GM12872 (cell line): ENCODE measurements at regions not wholly inside any gene's neighbourhood (a gene's known extent, or its start where the extent isn't known, plus 50 kb on each side); places are given as distances from the start of the nearest gene placed in this dataset.

Experiments
- CTCF ChIP-seq: IDR thresholded peaks from 3 replicates; pipeline ENCODE4 v1.5.1; 2011; ENCODE audit warnings: low read depth, mild to moderate bottlenecking, low read length, moderate library complexity; ENCODE audit not compliant: insufficient read depth

GRCh38 chr1:78715181-78715661 lies 65.6 kb downstream of the IFI44 start:
- no peak for TF ChIP-seq CTCF

- TF ChIP-seq CTCF = no peak
These were observed 66.6 kb downstream of the IFI44 start for GRCh38 chr1:78716186-78716585.

GRCh38 chr1:78718566-78718965 lies 68.9 kb downstream of the IFI44 start:
- TF ChIP-seq CTCF = no peak

- TF ChIP-seq CTCF = no peak
These were observed 71.5 kb downstream of the IFI44 start for GRCh38 chr1:78721136-78721535.

- TF ChIP-seq CTCF = no peak
These were observed 72.5 kb downstream of the IFI44 start for GRCh38 chr1:78722105-78722504.

GRCh38 chr1:78722521-78722920 lies 72.9 kb downstream of the IFI44 start:
- TF ChIP-seq CTCF = no peak

GRCh38 chr1:78722947-78723346 lies 73.3 kb downstream of the IFI44 start:
- TF ChIP-seq CTCF = no peak

GRCh38 chr1:78726686-78727085 lies 77.1 kb downstream of the IFI44 start:
- TF ChIP-seq CTCF = no peak
